Fibroblast of villous mesenchyme (primary cell): ENCODE measurements at regions not wholly inside any gene's neighbourhood (a gene's known extent, or its start where the extent isn't known, plus 50 kb on each side); places are given as distances from the start of the nearest gene placed in this dataset.
"Not testable (repeated sequence)": the region's sequence is repeated elsewhere in the genome, so short reads cannot be mapped to it uniquely, and the experiment has no call there.

Experiments used
- DNase-seq: peaks from one replicate; pipeline ENCODE4 v3.0.0-alpha.2; 2010; ENCODE audit warnings: low read depth
- H3K4me3 ChIP-seq: 2 replicates; pipeline ENCODE4 v1.5.1; 2011; ENCODE audit warnings: low read depth, mild to moderate bottlenecking, low read length
- CTCF ChIP-seq: IDR thresholded peaks from 2 replicates; pipeline ENCODE4 v1.5.1; 2012; ENCODE audit warnings: low read depth, mild to moderate bottlenecking, low read length; ENCODE audit not compliant: insufficient read depth

DNA sequence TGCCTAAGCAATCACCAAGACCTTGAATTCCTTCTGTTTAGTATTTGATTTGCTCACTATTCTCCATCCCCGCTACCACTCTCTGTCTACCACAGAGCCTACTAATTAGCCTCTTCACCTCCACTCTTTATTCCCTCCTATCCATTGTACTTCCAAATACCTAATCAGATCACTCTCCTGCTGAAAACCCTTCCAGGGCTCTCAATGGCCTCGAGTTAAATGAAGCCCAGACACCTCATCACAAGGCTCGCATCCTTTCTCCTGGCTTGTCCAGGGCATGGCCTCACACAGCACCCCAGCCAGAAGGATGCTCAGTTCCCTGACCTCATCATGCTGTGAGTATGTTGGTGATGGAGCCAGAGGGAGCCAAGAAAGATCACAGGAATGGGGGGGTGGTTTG, 71.4 kb upstream of the PRMT8 start:
- DNase-seq = no peak

GRCh38 chr12:3420693-3421092, 70.3 kb upstream of the PRMT8 start:
- no peak for TF ChIP-seq CTCF
- DNase-seq = no peak
- H3K4me3 ChIP-seq = no peak overlapping the region

More for the DNA sequence above, 71.4 kb upstream of the PRMT8 start:
- TF ChIP-seq CTCF = no peak
- no peak overlapping the region for H3K4me3 ChIP-seq

- no peak overlapping the region for H3K4me3 ChIP-seq
- TF ChIP-seq CTCF = no peak
- DNase-seq = no peak
Measured at GRCh38 chr12:3421191-3421978, 69.6 kb upstream of the PRMT8 start.

DNA sequence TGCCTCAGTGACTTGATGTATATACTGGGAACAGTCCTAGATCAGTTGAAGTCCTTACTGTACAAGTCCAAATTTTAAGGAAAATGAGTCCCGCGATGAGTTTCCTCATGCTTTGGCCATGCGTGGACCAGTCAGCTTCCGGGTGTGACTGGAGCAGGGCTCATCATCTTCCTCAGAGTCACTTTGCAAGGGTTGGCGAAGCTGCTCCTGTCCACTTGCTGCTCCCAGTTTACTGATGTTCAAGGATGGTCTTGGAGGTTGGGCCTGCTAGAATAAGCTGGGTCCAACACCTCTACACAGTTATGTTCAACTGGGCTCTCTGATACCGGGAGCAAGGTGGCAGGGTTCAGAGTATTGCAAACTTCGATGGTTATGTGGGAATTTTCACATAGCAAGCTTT, 66.2 kb upstream of the PRMT8 start:
- DNase-seq = not testable (repeated sequence)

GRCh38 chr12:3427956-3428355, 63.0 kb upstream of the PRMT8 start:
- no peak for TF ChIP-seq CTCF
- no peak for DNase-seq
- H3K4me3 ChIP-seq = no peak overlapping the region

More for the DNA sequence above, 66.2 kb upstream of the PRMT8 start:
- not testable (repeated sequence) for H3K4me3 ChIP-seq

GRCh38 chr12:3428631-3429030, 62.4 kb upstream of the PRMT8 start:
- DNase-seq = no peak
- H3K4me3 ChIP-seq = no peak overlapping the region
- TF ChIP-seq CTCF = no peak

- not testable (repeated sequence) for DNase-seq, H3K4me3 ChIP-seq
Measured at GRCh38 chr12:3429523-3429922, 61.5 kb upstream of the PRMT8 start.

DNA sequence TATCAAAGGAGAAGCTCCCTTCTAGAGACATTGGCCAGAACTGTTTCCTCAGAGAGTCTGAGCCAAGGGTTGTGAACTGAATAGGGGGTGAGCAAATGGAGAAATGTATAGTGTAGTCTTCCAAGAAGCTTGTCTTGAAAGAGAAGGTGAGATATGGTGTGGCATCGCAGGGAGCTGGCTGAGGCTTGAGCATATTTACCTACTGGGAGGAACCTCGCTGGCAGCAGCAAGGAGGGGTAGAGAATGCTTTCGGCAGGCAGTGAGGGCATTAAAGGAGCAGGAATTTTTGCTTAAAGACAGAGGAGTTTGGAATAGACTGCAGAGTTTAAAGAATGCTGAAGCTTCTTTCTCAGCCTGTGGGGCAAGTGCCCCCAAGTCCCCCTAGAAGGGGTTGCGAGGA, 59.3 kb upstream of the PRMT8 start:
- no peak for TF ChIP-seq CTCF
- no peak overlapping the region for H3K4me3 ChIP-seq
- no peak for DNase-seq
